OCI-LY1 (cell line): ENCODE measurements at regions not wholly inside any gene's neighbourhood (a gene's known extent, or its start where the extent isn't known, plus 50 kb on each side); places are given as distances from the start of the nearest gene placed in this dataset.

ENCODE experiments used
- H2AFZ ChIP-seq: fragments of 200-600 bp; sonication (generic), shearing (Covaris generic); 2 replicates; pipeline ENCODE4 v1.6.0; 2014; ENCODE audit warnings: antibody characterized with exemption, mild to moderate bottlenecking, low read length
- H3F3A ChIP-seq: fragments of 200-600 bp; sonication (generic), shearing (Covaris generic); 2 replicates; pipeline ENCODE4 v1.6.0; 2014; ENCODE audit warnings: mild to moderate bottlenecking, antibody characterized with exemption, low read length, moderate library complexity; ENCODE audit not compliant: insufficient read depth
- H3K27ac ChIP-seq: fragments of 200-600 bp; sonication (generic); 2 replicates; pipeline ENCODE4 v1.5.1; 2014; ENCODE audit warnings: low read length, mixed run types, mild to moderate bottlenecking, low read depth; ENCODE audit not compliant: poor library complexity, severe bottlenecking
- H3K27me3 ChIP-seq: fragments of 200-600 bp; sonication (generic); 2 replicates; pipeline ENCODE4 v1.6.0; 2014; ENCODE audit warnings: antibody characterized with exemption, mild to moderate bottlenecking, low read length, moderate library complexity; ENCODE audit not compliant: insufficient read depth
- H3K36me3 ChIP-seq: fragments of 200-600 bp; sonication (generic); 2 replicates; pipeline ENCODE4 v1.6.1; 2014; ENCODE audit warnings: mild to moderate bottlenecking, antibody characterized with exemption, low read length, moderate library complexity, mixed read lengths; ENCODE audit not compliant: insufficient read depth
- H3K4me1 ChIP-seq: fragments of 200-600 bp; sonication (generic); 2 replicates; pipeline ENCODE4 v1.5.1; 2014; ENCODE audit warnings: mild to moderate bottlenecking, low read length, moderate library complexity; ENCODE audit not compliant: insufficient read depth, severe bottlenecking
- H3K4me2 ChIP-seq: fragments of 200-600 bp; sonication (generic), shearing (Covaris generic); 2 replicates; pipeline ENCODE4 v1.6.1; 2014; ENCODE audit warnings: low read length
- H3K4me3 ChIP-seq: fragments of 200-600 bp; sonication (generic); 2 replicates; pipeline ENCODE4 v1.5.1; 2014; ENCODE audit warnings: low read length, low read depth, mild to moderate bottlenecking, mixed read lengths; ENCODE audit not compliant: poor library complexity, severe bottlenecking
- H3K79me2 ChIP-seq: fragments of 200-600 bp; shearing (Covaris generic); 2 replicates; pipeline ENCODE4 v1.6.1; 2016; ENCODE audit warnings: mixed run types, low read length, mixed read lengths; ENCODE audit not compliant: insufficient read depth
- H3K9ac ChIP-seq: fragments of 200-600 bp; sonication (generic), shearing (Covaris generic); 2 replicates; pipeline ENCODE4 v1.6.1; 2014; ENCODE audit warnings: mild to moderate bottlenecking, low read length, mixed read lengths
- H3K9me2 ChIP-seq: fragments of 200-600 bp; sonication (generic), shearing (Covaris generic); 2 replicates; pipeline ENCODE4 v1.6.1; 2014; ENCODE audit warnings: low read depth, mild to moderate bottlenecking, low read length, mixed read lengths
- H3K9me3 ChIP-seq: fragments of 200-600 bp; shearing (Covaris generic); 2 replicates; pipeline ENCODE4 v1.6.1; 2014; ENCODE audit warnings: low read length, mixed read lengths
- H4K20me1 ChIP-seq: fragments of 200-600 bp; sonication (generic), shearing (Covaris generic); 2 replicates; pipeline ENCODE4 v1.6.0; 2016; ENCODE audit warnings: mild to moderate bottlenecking, low read length; ENCODE audit not compliant: insufficient read depth
- EZH2 ChIP-seq: fragments of 200-600 bp; sonication (generic), shearing (Covaris generic); IDR thresholded peaks from 2 replicates; pipeline ENCODE4 v1.8.0; 2017; ENCODE audit warnings: borderline replicate concordance, mixed run types, mild to moderate bottlenecking, antibody characterized with exemption, low read length, moderate library complexity, mixed read lengths
- TF ChIP-seq, protein P1 (sequence below): fragments of 200-600 bp; sonication (generic), shearing (Covaris generic); IDR thresholded peaks from 2 replicates; pipeline ENCODE4 v1.5.1; 2017; ENCODE audit warnings: mild to moderate bottlenecking, antibody characterized with exemption, low read length, moderate library complexity, mixed read lengths

DNA sequence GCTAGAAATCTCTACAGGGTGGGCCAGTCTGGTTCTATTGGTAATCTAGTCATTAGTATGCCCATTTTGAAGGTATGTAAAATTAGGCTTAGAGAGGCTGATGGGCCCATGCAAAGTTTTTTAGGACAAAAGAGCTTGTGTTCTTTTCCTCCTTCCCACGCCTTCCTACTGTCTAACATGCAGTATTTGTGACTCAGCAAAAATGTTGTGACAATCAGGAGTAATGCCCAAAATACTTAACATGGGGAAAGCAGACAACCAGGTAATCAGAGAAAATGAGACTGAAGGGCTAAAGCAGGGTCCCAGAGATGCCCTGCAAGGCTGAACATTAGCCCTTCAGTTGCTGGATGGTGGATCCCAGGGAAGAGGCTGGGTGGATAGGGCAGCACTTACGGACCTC, 437.9 kb downstream of the BCL11B start:
- Histone ChIP-seq H3K4me3 (no peak overlapping the region), H3K79me2 (no peaks in the 10 kb centered on the region), H3K9me2 (no peaks in the 10 kb centered on the region), H3F3A (no peaks in the 10 kb centered on the region), H3K27ac (no peak overlapping the region), H3K4me2 (no peak overlapping the region), H3K27me3 (no peaks in the 10 kb centered on the region), H2AFZ (no peak overlapping the region), H4K20me1 (no peaks in the 10 kb centered on the region), H3K4me1 (no peaks in the 10 kb centered on the region), H3K9ac (no peak overlapping the region), H3K36me3 (no peaks in the 10 kb centered on the region), H3K9me3 (no peaks in the 10 kb centered on the region)
- TF ChIP-seq, protein P1, sequence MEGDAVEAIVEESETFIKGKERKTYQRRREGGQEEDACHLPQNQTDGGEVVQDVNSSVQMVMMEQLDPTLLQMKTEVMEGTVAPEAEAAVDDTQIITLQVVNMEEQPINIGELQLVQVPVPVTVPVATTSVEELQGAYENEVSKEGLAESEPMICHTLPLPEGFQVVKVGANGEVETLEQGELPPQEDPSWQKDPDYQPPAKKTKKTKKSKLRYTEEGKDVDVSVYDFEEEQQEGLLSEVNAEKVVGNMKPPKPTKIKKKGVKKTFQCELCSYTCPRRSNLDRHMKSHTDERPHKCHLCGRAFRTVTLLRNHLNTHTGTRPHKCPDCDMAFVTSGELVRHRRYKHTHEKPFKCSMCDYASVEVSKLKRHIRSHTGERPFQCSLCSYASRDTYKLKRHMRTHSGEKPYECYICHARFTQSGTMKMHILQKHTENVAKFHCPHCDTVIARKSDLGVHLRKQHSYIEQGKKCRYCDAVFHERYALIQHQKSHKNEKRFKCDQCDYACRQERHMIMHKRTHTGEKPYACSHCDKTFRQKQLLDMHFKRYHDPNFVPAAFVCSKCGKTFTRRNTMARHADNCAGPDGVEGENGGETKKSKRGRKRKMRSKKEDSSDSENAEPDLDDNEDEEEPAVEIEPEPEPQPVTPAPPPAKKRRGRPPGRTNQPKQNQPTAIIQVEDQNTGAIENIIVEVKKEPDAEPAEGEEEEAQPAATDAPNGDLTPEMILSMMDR: no peak
- TF ChIP-seq EZH2: no peak

DNA sequence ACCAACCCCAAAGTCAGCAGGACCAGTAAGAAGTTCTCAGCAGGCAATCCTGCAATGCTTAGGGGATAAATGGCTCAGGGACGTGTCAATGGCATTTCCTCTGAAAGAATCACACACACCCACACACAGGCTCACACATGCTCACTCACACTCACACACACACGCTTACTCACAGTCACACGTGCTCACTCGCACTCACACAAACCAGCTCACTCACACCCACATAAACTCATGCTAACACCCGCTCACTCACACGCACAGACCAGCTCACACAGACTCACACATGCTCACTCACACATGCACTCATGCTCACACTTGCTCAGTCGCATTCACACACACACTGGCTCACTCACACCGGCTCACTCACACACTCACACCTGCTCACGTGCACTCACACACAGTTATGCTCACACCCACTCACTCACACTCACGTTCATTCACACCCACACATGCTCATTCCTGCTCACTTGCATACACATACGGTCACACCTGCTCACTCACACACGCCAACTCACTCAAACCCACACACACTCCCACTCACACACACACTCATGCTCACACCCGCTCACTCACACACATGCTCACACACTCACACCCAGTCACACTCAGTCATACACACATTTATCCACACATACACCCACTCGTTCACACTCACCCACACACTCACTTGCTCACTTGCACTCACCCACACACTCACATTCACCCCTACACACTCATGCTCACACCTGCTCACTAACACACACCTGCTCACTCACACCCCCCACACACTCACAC, 436.8 kb downstream of the BCL11B start:
- H3K4me3 ChIP-seq: no peak overlapping the region
- TF ChIP-seq, protein P1: no peak
- TF ChIP-seq EZH2: no peak
- no peaks in the 10 kb centered on the region for H3K9me2 ChIP-seq
- no peaks in the 10 kb centered on the region for H3K79me2 ChIP-seq
- no peak overlapping the region for H3K27ac ChIP-seq
- no peak overlapping the region for H3K4me2 ChIP-seq
- H3K9ac ChIP-seq: no peak overlapping the region
- no peaks in the 10 kb centered on the region for H3K27me3 ChIP-seq
- H3F3A ChIP-seq: no peaks in the 10 kb centered on the region
- H2AFZ ChIP-seq: no peak overlapping the region
- no peaks in the 10 kb centered on the region for H3K36me3 ChIP-seq
- no peaks in the 10 kb centered on the region for H3K9me3 ChIP-seq
- no peaks in the 10 kb centered on the region for H3K4me1 ChIP-seq
- H4K20me1 ChIP-seq: no peaks in the 10 kb centered on the region

DNA sequence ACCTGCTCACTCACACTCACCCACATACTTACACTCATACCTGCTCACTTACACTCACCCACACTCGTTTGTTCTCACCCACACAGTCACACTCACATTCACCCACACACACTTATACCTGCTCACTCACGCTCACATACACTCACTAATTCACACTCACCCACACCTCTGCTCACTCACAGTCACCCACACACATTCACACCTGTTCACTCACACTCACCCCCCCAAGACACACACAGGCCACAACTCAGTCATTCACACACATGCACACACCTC, 436.2 kb downstream of the BCL11B start:
- no peaks in the 10 kb centered on the region for H3F3A ChIP-seq
- no peak overlapping the region for H3K4me2 ChIP-seq
- H3K4me1 ChIP-seq: no peaks in the 10 kb centered on the region
- no peaks in the 10 kb centered on the region for H4K20me1 ChIP-seq
- H3K79me2 ChIP-seq: no peaks in the 10 kb centered on the region
- H3K36me3 ChIP-seq: no peaks in the 10 kb centered on the region
- no peaks in the 10 kb centered on the region for H3K9me3 ChIP-seq
- H2AFZ ChIP-seq: no peak overlapping the region
- TF ChIP-seq, protein P1: no peak
- TF ChIP-seq EZH2: no peak
- no peak overlapping the region for H3K4me3 ChIP-seq
- no peaks in the 10 kb centered on the region for H3K9me2 ChIP-seq
- H3K27ac ChIP-seq: no peak overlapping the region
- H3K27me3 ChIP-seq: no peaks in the 10 kb centered on the region
- no peak overlapping the region for H3K9ac ChIP-seq
